Memory B cell (primary cell): ENCODE measurements at regions not wholly inside any gene's neighbourhood (a gene's known extent, or its start where the extent isn't known, plus 50 kb on each side); places are given as distances from the start of the nearest gene placed in this dataset.
"Not testable (repeated sequence)": the region's sequence is repeated elsewhere in the genome, so short reads cannot be mapped to it uniquely, and the experiment has no call there.

Experiments used
- ATAC-seq: fragments of 150-1000 bp; cut with Tn5 transposase; 2 replicates; pipeline ENCODE4 v1.10.0; 2021; ENCODE audit warnings: low read depth, mild to moderate bottlenecking, moderate library complexity
- DNase-seq, 2 donors: peaks; one replicate each; pipeline ENCODE4 v3.0.0; 2022; ENCODE audit warnings: low spot score in 2 of 2
- H3K27ac Mint-ChIP-seq: one replicate; pipeline ENCODE4 v1.8.0; 2022; ENCODE audit warnings: mild to moderate bottlenecking, moderate library complexity, mixed read lengths
- H3K27me3 Mint-ChIP-seq: one replicate; pipeline ENCODE4 v1.8.0; 2022; ENCODE audit warnings: mixed read lengths
- H3K36me3 Mint-ChIP-seq: one replicate; pipeline ENCODE4 v1.8.0; 2022; ENCODE audit warnings: mild to moderate bottlenecking, mixed read lengths
- H3K4me1 Mint-ChIP-seq: one replicate; pipeline ENCODE4 v1.8.0; 2022; ENCODE audit warnings: mixed read lengths
- H3K4me3 Mint-ChIP-seq: one replicate; pipeline ENCODE4 v1.8.0; 2022; ENCODE audit warnings: mild to moderate bottlenecking, moderate library complexity, mixed read lengths
- H3K9me3 Mint-ChIP-seq: one replicate; pipeline ENCODE4 v1.8.0; 2022; ENCODE audit warnings: mixed read lengths

DNA sequence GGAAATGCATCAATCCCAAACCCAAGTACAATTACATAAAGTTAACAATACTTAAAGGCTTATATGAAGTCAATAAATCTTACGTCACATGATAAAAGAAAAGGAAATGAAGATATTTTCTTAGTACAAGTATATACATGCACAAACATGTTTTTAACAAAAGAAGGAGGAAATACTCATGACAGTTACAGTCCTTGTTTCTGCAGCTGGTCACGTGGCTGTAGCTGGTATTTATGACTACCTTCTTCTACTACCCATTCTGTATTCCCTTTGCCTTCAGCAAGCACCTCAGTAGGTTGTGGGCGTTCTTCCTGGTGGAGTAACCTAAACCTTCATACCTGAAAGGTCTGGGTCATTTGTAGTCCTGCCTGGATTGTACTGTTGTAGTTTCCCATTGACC, 514.9 kb downstream of the MFSD1 start:
- not testable (repeated sequence) for H3K27ac Mint-ChIP-seq, H3K27me3 Mint-ChIP-seq, H3K4me3 Mint-ChIP-seq, H3K9me3 Mint-ChIP-seq, H3K4me1 Mint-ChIP-seq, DNase-seq, H3K36me3 Mint-ChIP-seq, ATAC-seq

DNA sequence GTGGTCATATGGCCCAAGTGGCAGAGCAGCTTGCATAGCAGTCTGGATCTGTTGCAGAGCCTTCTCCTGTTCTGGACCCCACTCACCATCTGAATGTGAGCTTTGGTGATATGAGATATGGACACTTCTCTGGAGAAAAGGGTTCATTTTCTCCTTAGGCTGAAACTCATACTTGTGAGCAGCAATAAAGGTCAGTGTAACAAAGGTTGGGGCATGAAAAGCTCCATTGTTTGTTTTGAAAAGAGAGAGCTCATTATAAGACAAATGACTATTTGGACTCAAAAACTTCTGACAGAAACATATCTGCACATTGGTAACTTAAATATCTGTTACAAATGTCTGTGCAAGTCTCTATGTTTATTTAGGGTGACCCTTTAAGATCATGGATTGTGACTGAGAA, 517.3 kb downstream of the MFSD1 start:
- Mint-ChIP-seq H3K4me3 (no peak overlapping the region), H3K9me3 (no peaks in the 10 kb centered on the region), H3K27me3 (no peaks in the 10 kb centered on the region), H3K27ac (no peak overlapping the region), H3K4me1 (no peaks in the 10 kb centered on the region), H3K36me3 (no peaks in the 10 kb centered on the region)
- ATAC-seq = no peak
- DNase-seq = no peak

DNA sequence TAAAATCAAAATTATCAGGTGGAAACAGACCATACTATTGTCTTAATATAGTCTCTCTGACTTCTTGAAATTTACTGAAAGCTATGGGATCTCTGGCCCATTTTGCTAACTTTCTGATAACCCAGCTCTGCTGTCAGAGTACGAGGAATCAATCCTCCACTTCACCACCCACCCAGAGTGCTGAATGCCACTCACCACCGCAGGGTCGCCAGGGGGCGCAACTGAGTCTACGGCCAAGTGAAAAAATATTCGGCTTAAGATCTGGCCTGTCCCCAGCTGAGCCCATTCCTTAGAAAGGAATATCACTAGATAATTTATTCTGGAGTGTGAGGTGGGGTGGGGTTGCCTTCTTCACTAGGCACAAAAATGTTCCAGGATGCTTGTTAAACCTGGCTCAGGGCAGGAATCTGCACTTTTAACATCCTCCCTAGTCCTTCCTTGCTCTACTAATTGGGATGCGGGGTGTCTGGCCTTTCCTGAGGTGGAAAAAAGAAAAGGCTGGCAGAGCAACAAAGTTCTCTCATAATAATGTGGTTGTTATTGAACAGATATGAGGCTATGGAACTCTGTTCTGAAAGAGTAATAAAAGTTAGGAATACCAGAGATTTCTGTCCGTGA, 520.6 kb downstream of the MFSD1 start:
- Mint-ChIP-seq H3K4me3 (no peak overlapping the region), H3K27me3 (no peaks in the 10 kb centered on the region), H3K27ac (no peak overlapping the region), H3K4me1 (no peaks in the 10 kb centered on the region), H3K36me3 (no peaks in the 10 kb centered on the region), H3K9me3 (no peaks in the 10 kb centered on the region)
- DNase-seq = no peak
- ATAC-seq = no peak

DNA sequence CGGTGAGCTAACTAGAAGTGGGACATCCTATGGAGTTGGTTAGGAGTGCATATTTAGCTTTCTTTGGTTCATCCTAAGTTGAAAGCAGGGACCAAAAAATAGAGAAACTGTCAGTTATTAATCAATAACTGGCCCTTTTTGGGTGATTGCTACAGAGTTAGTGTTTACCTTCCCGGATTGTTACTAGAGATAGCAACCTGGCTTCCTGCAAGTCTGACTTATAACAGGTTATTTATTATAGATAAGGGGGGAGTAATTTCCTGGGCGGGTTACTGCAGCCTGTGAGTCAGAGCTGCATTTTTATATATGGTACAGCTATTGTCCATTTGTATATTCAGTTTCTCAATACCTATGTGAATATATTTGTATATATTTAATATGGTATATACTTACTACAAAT, 522.0 kb downstream of the MFSD1 start:
- Mint-ChIP-seq H3K27me3 (peaks cover 2% of the 10 kb centered on the region), H3K4me1 (no peaks in the 10 kb centered on the region), H3K36me3 (no peaks in the 10 kb centered on the region), H3K4me3 (no peak overlapping the region), H3K27ac (no peak overlapping the region), H3K9me3 (no peaks in the 10 kb centered on the region)
- DNase-seq (no peak), ATAC-seq (no peak)

DNA sequence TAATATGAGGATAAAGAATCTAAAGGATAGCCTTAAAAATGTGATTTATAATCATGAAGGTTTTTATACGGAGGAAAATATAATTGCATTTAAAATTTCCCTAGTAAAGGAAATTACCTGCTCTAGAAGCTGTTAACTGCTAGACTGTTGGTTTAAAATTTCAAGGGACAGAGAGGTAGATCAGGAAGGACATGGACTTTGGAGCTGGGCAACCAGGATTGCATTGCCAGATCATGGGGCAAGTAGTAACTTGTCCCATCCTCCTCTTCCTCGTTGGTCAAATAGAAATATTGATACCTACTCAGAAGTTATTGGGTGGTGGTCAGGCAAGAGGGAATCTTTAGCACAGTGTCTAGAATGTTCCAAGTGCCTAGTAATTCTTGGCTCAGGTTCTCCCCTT, 525.1 kb downstream of the MFSD1 start:
- no peak overlapping the region for H3K27ac Mint-ChIP-seq
- ATAC-seq (no peak), DNase-seq (no peak)
- no peaks in the 10 kb centered on the region for H3K36me3 Mint-ChIP-seq
- H3K4me1 Mint-ChIP-seq = no peaks in the 10 kb centered on the region
- no peaks in the 10 kb centered on the region for H3K9me3 Mint-ChIP-seq
- no peak overlapping the region for H3K4me3 Mint-ChIP-seq
- peaks cover 2% of the 10 kb centered on the region for H3K27me3 Mint-ChIP-seq

DNA sequence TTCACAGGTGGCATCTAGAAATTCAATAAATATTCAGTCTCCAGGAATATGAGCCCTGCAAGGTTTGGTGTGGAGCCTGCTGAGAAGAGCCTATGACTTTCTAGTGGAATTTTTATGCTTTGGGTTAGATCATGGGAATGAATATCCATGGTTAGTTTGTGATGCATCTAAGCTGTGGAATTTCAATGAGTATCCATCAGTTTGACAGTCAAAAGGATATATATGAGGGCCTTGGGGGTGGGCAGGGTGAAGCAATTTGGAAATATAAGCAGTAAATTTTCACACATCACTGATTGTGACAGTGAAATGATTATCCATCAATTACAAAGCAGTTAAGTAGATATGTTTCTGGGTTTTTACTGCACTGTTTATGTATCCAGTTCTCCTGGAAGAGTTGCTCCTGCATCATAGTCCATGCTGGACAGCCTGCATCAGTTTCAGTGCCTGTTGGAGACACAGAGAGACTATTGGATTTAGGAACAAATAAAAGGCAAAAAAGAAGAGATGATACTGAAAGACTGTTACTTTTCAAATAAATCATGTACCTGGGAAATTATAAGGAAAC, 530.8 kb downstream of the MFSD1 start:
- H3K36me3 Mint-ChIP-seq = no peaks in the 10 kb centered on the region
- DNase-seq (no peak), ATAC-seq (no peak)
- no peak overlapping the region for H3K27ac Mint-ChIP-seq
- no peak overlapping the region for H3K4me3 Mint-ChIP-seq
- H3K9me3 Mint-ChIP-seq = no peaks in the 10 kb centered on the region
- peaks cover 2% of the 10 kb centered on the region for H3K27me3 Mint-ChIP-seq
- H3K4me1 Mint-ChIP-seq = no peaks in the 10 kb centered on the region

DNA sequence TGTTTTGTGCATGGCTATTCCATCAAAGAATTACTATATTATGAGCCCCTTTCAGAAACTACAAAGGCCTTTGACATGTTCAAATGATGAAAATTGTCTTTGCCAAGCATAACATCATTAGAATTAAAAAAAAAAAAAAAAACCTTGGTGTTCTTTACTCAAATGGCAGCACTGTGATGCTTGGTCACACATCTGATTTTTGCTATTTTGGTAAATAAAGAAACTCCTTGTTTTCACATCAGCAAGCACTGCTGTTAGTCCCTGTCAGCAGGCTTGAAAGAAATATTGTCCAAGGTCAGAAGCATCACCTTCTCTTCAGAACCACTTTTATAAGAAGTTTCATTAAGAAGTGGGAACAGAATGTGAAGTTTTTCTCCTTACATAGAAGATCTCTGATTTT, 537.3 kb downstream of the MFSD1 start:
- no peak overlapping the region for H3K4me3 Mint-ChIP-seq
- peaks cover 2% of the 10 kb centered on the region for H3K9me3 Mint-ChIP-seq
- H3K27ac Mint-ChIP-seq = no peak overlapping the region
- DNase-seq = no peak
- H3K4me1 Mint-ChIP-seq = no peaks in the 10 kb centered on the region
- no peaks in the 10 kb centered on the region for H3K27me3 Mint-ChIP-seq
- no peak for ATAC-seq
- no peaks in the 10 kb centered on the region for H3K36me3 Mint-ChIP-seq

DNA sequence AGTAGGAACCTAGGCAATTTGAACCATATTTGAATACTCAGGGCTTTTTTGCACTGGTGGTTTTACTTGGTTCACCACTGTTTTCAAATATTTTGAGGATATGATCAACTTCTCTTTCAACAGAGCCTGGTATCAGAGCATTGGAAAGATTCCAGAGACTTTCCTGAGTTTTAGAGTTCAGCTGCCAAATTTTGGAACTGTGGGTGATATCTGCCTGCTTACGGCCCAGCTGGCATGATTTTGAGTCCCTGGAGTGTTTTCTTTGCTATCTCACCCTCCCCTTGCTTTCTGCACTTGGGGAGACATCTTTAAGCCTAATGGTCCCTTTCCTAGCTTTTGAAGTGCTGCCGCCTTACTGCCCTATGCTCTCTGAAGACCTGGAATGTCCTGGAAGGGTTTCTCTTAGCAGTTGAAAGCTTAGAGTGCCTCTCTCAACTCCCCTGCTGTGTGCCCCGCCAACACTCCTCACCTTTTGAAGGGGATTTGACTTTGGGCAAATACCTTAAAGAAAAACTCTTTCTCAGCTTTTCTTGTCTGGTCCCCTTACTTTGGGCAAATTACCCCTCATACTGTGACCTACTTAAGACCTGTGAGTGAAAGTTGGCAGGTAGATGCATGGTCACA, 539.1 kb downstream of the MFSD1 start:
- Mint-ChIP-seq H3K27ac (no peak overlapping the region), H3K4me1 (no peaks in the 10 kb centered on the region), H3K36me3 (no peaks in the 10 kb centered on the region), H3K9me3 (peaks cover 3% of the 10 kb centered on the region), H3K27me3 (no peaks in the 10 kb centered on the region), H3K4me3 (no peak overlapping the region)
- no peak for DNase-seq
- no peak for ATAC-seq

DNA sequence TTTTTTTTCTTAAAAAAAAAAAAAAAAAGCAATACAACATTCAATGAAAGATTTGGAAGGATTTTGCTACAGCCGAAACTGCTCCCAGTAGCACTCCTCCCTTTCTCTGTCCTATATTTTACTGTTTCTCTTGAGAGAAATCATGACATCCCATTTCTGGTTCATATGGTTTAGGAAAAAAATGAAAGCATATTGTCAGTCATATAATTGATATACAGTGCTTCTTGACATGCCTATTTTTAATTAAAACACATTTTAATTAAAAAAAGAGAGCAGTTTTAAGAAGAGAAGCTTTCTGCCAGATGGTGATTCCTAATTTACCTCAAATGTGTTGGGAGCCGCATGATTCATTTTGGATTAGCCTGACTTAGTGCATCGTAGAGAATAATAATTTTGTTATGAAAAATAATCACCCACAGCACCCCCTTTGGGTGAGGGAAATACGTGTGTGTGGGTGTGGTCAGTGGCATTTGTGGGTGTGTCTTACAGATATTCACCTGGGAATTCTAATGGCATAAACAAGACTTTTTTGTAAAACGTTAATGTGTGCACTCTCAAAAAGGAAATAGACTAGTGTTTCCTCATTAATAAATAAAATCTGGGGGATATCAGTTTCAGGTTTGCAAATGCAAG, 544.5 kb downstream of the MFSD1 start:
- DNase-seq (no peak), ATAC-seq (no peak)
- Mint-ChIP-seq H3K27me3 (no peaks in the 10 kb centered on the region), H3K4me1 (no peaks in the 10 kb centered on the region), H3K36me3 (no peaks in the 10 kb centered on the region), H3K4me3 (no peak overlapping the region), H3K27ac (no peak overlapping the region), H3K9me3 (peaks cover 1% of the 10 kb centered on the region)

DNA sequence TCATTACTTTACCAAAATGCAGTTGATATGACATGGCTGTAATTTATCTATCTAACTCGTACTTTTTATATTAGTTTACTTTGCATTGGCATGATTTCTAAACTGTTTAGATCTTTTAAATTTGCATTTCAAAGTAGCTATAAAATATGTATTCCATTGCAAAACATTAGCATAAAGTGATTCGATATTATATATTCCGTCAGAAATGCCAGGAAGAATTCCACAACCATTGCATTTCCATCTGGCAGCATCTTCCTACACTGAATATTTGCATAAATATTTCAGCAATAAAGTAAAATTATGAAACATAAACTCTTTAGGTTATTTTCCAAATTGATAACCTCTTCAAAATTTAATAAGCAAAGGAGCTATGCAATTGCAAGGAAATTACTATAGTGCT, 546.6 kb downstream of the MFSD1 start:
- DNase-seq (no peak), ATAC-seq (no peak)
- Mint-ChIP-seq H3K27me3 (no peaks in the 10 kb centered on the region), H3K27ac (no peak overlapping the region), H3K4me1 (no peaks in the 10 kb centered on the region), H3K9me3 (peaks cover 1% of the 10 kb centered on the region), H3K36me3 (no peaks in the 10 kb centered on the region), H3K4me3 (no peak overlapping the region)

DNA sequence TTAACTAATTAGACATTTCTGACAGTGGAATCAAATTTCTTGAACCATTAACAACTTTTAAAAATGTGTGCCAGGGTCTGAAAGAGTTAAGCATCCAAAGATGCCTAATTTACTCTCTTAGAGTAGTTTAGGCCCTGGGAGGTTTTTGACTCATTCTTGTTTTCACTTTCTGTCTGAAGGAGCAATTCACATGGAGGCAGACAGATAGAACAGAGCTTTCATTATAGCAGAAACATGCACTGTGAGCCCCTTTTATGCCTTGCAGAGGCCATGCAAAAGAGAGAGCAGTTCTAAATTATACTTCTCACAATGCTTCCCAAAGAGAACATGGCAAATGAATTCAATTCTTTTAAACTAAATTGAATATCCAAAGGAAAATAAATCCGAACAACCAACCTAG, 554.8 kb downstream of the MFSD1 start:
- Mint-ChIP-seq H3K36me3 (no peaks in the 10 kb centered on the region), H3K4me3 (no peak overlapping the region), H3K9me3 (no peaks in the 10 kb centered on the region), H3K4me1 (no peaks in the 10 kb centered on the region), H3K27me3 (no peaks in the 10 kb centered on the region), H3K27ac (no peak overlapping the region)
- ATAC-seq = no peak
- no peak for DNase-seq

DNA sequence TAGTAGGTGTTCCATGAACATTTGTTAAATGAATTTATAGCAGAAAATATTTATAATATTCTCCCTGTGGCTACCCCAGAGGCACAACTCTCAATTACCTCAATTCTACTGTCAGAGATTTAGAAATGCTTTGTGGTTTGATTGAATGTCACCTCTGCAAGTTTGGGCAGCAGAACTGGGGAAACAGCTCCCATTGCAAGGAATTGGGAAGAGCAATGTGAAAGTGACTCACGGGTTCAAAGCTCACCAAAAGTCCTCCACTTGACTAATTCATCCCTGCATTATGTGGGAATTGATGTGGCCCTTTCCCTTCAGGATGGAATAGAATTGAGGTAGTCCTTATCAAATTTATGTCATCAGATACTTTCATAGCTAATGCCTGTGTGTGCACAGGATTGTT, 562.7 kb downstream of the MFSD1 start:
- ATAC-seq (no peak), DNase-seq (no peak)
- no peaks in the 10 kb centered on the region for H3K4me1 Mint-ChIP-seq
- no peaks in the 10 kb centered on the region for H3K27me3 Mint-ChIP-seq
- H3K9me3 Mint-ChIP-seq = no peaks in the 10 kb centered on the region
- H3K27ac Mint-ChIP-seq = no peak overlapping the region
- no peak overlapping the region for H3K4me3 Mint-ChIP-seq
- no peaks in the 10 kb centered on the region for H3K36me3 Mint-ChIP-seq

DNA sequence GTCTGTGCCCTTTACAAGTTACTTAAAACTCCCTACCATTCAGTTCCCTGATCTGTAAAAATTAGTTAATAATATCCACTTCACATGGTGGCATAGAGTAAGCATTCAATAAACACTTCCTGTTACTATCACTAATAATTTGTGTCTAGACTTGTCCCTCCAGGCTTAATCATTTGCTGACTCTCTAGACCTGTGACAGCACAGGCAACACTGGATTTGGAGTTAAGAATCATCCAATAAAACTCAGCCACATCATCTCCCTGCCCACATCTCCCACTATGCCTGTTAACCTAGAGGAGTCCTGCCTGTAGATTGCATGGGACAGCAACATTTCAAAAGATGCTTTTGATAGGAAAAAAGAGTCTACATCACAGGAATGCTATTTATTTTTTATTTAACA, 564.6 kb downstream of the MFSD1 start:
- Mint-ChIP-seq H3K27me3 (no peaks in the 10 kb centered on the region), H3K4me1 (no peaks in the 10 kb centered on the region), H3K9me3 (peaks cover 2% of the 10 kb centered on the region), H3K4me3 (no peak overlapping the region), H3K36me3 (no peaks in the 10 kb centered on the region), H3K27ac (no peak overlapping the region)
- DNase-seq = no peak
- no peak for ATAC-seq

DNA sequence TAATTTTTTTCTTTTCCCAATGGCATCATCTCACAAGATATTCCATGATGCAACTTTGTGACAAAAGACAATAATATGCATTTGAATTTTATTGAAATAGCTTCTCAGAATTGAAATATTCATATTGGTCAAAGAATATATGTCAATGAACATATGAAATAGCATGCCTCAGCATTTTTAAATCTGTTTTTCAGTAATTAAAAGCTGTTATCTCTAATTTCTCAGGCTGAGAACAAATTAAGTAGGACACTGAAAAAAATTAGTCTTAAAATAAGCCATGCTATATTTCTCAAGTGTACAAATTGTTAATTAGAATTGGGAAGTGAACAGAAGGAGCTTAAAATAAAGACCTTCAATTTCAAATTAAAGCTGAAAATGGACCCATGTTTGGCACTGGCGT, 570.1 kb downstream of the MFSD1 start:
- no peaks in the 10 kb centered on the region for H3K27me3 Mint-ChIP-seq
- no peak overlapping the region for H3K27ac Mint-ChIP-seq
- H3K4me1 Mint-ChIP-seq = no peaks in the 10 kb centered on the region
- H3K36me3 Mint-ChIP-seq = no peaks in the 10 kb centered on the region
- H3K4me3 Mint-ChIP-seq = no peak overlapping the region
- DNase-seq = no peak
- ATAC-seq = no peak
- H3K9me3 Mint-ChIP-seq = peaks cover 2% of the 10 kb centered on the region
